ENCODE measurements at regions not wholly inside any gene's neighbourhood (a gene's known extent, or its start where the extent isn't known, plus 50 kb on each side); places are given as distances from the start of the nearest gene placed in this dataset.
A peak's percentile ranks its signal among the peaks of the same experiment; 100 is the strongest.

DNA sequence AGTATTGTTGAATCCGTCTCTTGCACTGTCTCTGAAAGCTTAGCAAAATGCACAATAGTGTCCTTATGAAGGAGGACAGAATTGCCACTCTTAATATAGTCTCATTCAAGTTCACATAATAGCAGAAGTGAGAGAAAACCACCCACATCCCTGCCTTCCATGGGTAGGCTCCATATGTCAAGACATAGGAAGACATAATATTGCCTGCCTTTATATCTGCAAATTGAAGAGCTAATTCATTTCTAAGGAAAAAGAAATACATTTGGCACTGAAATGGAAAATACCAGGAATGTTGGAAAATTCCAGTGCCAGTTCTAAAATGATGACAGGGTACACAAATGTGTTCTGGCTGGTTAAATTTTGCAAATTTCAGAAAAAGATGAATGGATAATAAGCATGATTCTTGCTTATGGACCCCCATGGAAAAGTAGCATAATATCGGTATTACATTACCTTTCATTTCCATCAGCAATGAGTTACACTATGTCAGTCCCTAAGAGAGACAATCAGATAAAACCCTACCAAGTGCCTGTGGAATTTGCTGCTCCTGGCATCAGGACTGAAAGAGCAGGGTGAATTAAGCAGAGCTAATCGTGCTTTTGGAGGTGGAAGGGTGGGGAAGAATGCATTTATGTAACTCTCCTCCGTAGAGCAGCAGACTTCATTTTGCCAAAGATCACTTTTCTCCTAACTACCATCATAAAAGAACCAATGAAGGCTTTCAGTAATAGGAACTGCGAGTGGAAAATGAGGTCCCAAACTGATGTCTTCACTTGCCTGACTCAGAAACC is 312.6 kb downstream of the FGFR2 start:
- intact Hi-C loops (cut with DNase I), result no loop called here
- DNase-seq, result no peak

DNA sequence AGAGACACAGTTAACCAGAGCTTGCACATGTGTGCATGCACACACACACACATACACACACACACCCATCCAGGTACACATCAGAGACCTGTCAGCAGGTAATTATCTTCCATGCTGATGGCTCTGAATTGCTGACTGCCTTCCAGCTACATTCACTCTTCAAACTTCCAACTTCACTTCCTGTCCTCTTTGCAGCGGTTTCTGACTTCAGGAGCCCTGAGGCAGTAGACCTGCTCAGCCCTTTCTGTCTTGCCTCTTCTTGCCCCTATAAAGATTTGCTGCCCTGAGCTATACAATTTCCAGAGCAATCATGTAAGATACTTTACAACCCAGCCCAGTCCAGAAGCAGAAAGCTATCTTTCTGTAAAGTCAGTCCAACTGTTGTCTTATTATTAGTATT is 310.2 kb downstream of the FGFR2 start:
- no peak for DNase-seq
- intact Hi-C loops (cut with DNase I), result no loop called here

DNA sequence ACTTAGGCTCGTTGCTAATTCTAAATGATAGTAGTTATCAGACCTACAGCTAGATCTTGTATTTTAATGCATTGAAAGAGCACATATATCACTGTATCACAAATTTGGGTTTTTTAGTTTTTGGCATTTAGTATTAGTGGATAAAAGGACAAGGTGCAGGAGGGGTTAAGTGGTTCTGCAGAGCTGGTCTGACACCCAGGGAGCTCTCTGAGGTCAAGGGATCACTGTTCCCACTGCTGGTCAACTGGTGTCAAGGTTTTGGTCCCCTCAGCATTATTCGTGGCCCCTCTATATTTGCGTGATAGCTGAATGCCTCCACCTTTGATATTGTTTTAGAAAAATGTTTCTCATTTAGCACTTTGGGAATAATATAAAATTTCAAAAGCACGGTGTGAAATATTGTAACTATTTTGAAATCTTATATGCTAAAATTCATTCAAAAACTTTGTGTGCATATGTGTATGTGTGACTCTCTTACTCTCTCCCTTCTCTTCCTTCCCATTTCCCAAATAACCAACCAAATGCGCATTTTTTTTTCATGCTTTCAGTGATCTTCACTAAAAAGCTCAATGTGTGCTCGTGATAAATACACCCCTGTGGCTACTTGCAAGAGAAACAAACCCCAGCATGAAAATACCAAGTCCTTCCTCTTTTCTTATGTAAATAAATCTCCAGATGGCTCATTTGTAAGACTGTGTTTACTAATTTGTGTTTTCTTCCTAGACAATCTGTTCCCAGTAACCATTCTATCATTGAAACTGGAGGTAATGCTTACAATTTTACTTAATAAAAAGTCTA is 309.2 kb downstream of the FGFR2 start:
- DNase-seq, result no peak
- intact Hi-C loops (cut with DNase I), result no loop called here

- intact Hi-C loops (cut with DNase I), result no loop called here
- DNase-seq, result no peak
Measured at GRCh38 chr10:121289800-121290199, 308.4 kb downstream of the FGFR2 start.

DNA sequence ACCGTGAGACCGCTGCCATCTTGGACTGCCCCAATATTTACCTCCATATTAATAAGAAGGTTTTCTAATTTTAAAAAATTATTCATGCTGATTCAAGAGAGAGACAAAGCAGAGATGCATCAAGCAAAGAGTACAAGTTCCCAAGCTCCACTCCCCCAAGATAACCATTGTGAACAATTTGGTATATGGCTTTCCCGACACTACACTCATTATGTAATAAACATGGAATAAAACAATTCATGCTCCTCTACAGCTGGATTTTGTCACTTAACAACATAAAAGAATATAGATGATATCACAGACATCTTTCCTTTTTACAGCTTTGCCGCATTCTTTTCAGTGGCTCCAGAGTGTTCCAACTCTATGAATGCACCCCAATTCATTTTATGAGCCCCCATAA is 307.6 kb downstream of the FGFR2 start:
- intact Hi-C loops (cut with DNase I), result no loop called here
- no peak for DNase-seq

DNA sequence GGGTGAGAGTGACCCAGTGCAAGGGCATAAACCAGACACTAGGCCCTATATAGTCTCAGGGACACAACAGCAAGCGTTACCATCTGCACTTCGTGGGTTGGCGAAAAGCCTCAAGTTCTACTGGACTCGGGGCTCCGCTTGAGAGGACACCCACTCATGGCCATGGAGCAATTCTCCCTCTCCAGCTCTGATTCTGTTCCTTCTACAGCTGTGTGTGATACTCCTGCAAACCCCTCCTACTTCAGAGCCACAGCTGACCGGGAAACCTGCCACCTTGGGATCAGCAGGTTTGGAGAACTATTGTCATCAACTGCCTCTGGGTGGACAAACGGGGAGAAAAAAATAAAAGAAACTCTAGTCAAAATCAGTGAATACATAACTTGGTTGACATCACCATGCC is 306.9 kb downstream of the FGFR2 start:
- no peak for DNase-seq
- intact Hi-C loops (cut with DNase I), result no loop called here

DNA sequence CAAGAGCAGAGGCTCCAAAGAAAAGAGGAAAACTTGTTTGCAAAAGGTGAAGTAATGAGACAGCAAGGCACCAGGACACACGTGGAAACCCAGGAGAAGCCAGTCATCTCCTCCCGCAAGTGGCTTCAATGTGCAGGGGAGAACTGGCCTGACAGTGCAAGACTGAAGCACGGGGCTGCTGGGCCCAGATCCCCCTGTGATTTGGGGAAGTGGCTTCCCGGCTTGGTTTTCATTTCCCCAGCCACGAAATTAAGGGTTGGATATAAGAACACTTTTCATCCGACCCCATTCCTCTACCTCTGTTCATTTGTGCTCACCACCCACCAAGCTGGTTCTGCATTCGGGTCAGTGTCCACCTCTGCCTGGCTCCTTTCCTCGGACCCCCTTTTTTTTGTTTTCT is 306.4 kb downstream of the FGFR2 start:
- intact Hi-C loops (cut with DNase I), result no loop called here
- DNase-seq, result no peak

- DNase-seq, result no peak
- intact Hi-C loops (cut with DNase I), result no loop called here
Measured at GRCh38 chr10:121292321-121292720, 305.9 kb downstream of the FGFR2 start.

DNA sequence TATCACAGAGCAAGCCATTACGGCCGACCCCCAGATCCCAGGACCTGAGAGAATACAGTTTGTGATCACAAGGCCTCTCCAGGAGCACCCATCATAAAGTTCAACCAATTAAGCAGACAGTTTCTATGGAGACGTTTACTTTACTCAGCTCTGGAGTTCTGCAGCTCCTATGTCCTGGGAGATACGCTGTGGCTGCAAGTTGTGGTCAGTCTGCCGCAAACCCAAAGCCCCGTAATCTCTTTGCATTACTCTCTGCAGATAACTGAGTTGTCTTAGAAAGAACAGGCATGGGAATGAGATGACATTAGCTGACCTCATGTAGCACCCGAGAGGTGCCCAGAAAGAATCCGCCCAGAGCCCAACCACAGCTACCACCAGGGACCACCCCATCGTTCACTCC is 305.1 kb downstream of the FGFR2 start:
- no peak for DNase-seq
- intact Hi-C loops (cut with DNase I), result no loop called here

GRCh38 chr10:121294630-121295029 is 303.6 kb downstream of the FGFR2 start:
- intact Hi-C loops (cut with DNase I), result no loop called here
- DNase-seq, result no peak

DNA sequence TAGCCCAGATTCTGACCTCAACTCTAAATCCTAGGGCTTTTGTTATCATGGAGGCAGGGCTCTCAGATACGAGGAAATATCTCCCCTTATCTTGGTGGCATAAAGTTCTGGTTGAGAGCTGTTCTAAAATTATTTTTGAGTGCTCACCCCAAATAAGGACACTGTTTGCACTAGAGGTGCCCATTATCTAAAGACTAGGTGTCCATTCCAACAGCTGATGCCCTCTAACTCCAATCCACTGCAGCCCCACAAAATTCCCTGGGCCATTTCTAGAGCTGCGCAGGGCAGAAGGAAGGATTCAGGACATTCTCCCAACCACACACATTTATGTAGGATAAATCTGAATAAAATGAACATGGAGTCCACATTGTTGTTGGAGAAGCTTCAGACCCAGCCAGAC is 301.9 kb downstream of the FGFR2 start:
- intact Hi-C loops (cut with DNase I), result no loop called here

DNA sequence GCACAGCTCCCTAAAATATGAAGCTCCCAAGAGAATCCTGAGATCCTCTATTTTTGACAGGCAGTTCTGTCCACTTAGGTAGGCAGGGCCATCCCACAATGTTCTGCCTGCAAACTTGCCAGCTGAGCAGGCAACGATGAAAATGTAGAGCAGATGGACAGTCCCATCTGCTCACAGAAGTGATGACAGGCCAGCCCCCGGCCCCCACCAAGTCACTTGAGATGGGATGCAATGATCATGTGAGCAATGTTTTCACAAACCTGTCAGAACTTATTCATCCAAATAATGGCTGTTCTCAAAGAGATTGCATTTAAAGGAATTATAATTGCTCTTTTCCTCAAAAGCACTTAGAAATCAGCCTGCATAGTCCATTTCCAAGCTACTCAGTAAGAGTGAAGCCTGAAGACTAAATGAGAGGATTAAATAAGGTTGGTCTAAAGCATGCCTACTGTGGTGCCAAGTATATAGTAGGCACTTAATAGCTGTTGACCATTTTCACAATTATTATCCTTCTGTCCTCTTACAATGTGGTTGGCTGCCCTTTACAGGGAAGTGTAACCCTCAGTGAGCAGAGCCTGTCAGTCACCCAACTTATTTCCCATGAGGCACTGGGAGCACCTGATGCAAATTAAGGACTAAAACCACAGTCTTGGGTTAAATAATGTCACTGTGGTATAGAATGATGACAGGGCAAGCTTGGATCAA is 301.2 kb downstream of the FGFR2 start:
- DNase-seq, result peak in 1 of 10 donors; percentile 84
- intact Hi-C loops (cut with DNase I), result no loop called here

More for the DNA sequence above, 301.9 kb downstream of the FGFR2 start:
- no peak for DNase-seq

GRCh38 chr10:121300723-121301122 is 297.5 kb downstream of the FGFR2 start:
- intact Hi-C loops (cut with DNase I), result no loop called here
- DNase-seq, result no peak

DNA sequence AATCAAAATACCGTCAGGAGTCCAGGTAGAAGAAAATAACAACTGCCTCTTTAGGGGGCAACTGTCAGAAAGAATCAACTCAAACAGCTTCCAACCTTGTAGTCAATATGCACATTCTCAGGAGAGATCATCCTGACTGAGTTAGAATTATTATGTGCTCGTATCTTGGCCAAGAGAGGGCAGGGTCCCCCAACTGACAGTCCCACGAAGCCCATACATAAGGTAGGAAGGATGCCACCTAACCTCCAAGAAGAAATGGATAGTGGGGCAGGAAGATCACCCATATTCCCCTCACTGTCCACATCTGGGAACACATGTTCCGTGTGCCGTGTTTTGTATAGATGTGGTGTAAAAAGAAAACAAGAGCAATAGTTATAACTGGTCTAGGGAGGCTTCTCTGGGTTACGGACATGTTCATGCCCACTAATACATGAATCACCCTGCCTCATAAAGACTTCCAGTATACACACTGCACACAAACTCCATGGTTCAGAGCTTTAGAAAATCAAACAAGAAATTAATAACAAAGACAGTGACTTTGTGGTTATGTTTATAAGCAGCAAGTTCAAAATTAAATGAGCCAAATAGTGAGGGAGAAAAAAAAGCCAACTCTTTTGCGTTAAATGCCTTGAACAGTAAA is 295.6 kb downstream of the FGFR2 start:
- no peak for DNase-seq
- intact Hi-C loops (cut with DNase I), result no loop called here

DNA sequence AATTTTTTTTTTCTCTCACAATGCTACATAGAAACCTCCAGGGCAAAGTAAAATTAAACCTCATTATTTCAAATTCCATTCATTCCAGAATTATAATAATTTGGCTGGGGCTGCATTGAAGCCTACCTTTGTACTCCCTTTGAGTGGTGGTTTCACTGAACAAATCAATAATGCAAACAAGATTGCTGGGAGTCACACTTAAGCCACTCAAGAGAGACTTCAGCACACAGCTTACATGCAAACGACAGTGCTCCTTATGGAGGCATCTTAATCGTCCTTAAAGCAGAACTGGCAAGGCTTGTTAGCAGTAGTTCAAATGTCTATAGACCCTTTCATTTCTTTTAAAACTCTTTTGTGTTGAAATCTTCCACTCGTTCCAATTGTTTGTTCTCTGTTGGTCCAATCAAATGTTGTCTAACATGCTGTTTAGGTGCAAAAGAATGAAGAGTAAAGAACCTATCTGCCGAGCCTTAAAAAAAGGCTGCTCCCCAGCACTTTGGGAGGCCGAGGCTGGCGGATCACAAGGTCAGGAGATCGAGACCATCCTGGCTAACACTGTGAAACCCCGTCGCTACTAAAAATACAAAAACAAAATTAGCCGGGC is 294.9 kb downstream of the FGFR2 start:
- no peak for DNase-seq
- intact Hi-C loops (cut with DNase I), result no loop called here

GRCh38 chr10:121305066-121305465 is 293.2 kb downstream of the FGFR2 start:
- intact Hi-C loops (cut with DNase I), result no loop called here
- no peak for DNase-seq

GRCh38 chr10:121306159-121306673 is 292.0 kb downstream of the FGFR2 start:
- intact Hi-C loops (cut with DNase I), result no loop called here
- no peak for DNase-seq

DNA sequence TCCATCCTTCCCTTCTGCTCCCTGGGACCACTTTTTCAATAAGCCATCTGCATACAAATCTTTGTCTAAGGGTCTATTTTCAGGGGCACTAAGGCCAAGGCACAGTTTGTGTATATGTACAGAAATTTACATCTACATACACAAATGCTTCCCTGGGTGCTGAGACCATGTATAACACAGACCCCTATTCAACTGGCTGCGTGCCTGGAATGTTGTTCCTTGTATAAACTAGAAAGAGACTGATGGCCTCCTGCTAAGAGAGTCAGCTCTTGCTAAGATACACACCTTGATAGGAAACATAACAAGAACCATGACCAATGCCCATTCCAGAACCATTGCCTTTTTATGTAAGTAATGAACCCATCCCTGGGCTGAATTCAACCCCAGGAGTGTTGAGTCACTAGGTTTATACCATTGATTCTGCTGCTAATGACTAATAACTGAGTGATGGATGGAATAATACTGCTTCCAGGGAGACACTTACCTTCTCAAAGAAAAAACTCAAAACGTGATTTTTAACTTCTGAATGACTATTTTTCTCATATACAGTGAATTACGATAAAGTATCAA is 290.7 kb downstream of the FGFR2 start:
- intact Hi-C loops (cut with DNase I), result no loop called here

DNA sequence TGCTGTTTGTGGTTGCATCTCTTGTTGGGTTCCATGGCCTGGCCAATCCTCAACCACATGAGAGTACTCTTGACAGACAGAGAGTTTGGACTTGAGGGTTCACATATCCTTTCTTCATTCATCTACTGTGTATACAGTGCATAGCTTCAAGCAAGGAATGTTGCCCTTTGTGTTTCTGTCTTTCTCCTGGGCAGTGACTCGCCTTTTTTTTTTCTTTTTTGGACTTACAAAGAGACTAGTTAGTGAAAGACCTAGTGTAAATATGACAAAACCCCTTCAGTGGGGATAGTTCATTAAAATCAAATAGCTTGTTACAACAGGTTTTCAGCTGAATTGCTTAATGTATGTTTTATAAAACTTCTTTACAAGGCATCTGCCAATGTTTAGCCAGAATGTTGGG is 290.2 kb downstream of the FGFR2 start:
- no peak for DNase-seq
- intact Hi-C loops (cut with DNase I), result no loop called here

More for the DNA sequence above, 290.7 kb downstream of the FGFR2 start:
- DNase-seq, result no peak

DNA sequence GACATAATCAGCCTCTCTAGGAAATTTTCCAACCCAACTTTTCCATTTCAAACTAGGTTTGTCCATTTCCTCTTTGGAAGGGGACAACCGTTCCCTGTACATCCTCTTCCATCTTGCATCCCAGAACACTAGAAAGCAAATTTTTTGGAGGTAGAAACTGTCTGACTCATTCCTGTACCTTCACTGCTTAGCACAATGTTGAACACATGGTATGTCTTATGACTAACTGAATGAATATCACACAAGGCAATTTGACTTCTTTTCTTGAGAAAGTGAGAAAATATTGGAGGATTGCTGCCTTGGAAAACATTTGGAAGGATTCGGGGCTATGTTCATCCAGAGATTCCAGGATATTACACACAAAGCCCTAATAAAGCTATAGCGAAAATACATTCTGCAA is 289.1 kb downstream of the FGFR2 start:
- DNase-seq, result no peak
- intact Hi-C loops (cut with DNase I), result no loop called here
